ENCODE measurements at regions not wholly inside any gene's neighbourhood (a gene's known extent, or its start where the extent isn't known, plus 50 kb on each side); places are given as distances from the start of the nearest gene placed in this dataset.
"Not testable (repeated sequence)": the region's sequence is repeated elsewhere in the genome, so short reads cannot be mapped to it uniquely, and the experiment has no call there.

DNA sequence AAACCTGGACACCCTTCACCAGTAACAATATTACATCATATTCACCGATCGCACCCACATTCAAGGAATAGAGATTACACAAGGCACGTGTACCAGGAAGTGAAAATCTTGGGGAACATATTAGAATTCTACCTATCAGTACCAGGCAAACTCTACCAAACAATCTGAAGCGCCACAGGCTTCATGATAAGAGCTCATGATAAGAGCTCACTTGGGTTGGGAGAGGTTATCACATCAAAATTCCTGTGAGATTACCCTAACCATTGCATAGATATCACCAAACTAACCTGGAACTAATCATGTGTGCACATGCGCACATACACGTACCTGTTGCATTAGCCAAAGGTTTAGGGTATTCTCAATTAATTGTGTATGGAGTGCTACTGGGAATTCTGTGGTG, 1861.3 kb downstream of the PCDH9 start:
- no peak overlapping the region for H3K27ac ChIP-seq
- no peak overlapping the region for H3K4me3 ChIP-seq

DNA sequence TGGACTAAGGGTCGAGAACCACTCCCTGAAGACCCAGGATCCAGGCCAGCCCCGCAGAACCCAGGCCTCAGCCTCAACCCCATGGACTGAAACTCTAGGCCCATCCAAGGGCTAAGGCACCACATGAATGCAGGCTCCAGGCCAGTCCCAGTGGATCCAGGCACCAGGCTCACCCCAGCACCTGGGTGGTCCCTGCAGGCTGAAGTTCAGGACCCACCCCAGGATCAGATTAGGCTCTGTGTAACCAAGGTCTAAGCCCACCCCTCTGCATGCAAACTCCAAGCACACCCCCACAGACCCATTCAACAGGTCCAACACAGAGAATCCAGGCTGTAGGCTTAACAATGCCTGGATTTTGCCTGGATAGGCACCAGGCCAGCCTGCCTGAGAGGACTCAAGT, 1876.2 kb downstream of the PCDH9 start:
- no peak overlapping the region for H3K4me3 ChIP-seq
- no peak overlapping the region for H3K27ac ChIP-seq

DNA sequence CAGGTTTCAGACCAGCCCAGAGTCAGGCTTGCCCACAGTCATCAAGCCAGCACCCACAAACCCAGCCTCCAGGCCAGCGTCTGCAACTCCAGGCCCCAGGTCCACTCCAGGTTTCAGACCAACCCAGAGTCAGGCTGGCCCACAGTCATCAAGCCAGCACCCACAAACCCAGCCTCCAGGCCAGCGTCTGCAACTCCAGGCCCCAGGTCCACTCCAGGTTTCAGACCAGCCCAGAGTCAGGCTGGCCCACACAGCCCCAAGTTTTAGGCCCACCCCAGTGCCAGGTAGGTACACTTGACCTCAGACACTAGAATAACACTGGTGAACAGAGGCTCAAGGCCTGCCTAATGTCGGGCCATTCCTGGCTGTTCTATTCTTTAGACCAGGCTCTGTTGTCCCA, 1877.0 kb downstream of the PCDH9 start:
- H3K27ac ChIP-seq: not testable (repeated sequence)

DNA sequence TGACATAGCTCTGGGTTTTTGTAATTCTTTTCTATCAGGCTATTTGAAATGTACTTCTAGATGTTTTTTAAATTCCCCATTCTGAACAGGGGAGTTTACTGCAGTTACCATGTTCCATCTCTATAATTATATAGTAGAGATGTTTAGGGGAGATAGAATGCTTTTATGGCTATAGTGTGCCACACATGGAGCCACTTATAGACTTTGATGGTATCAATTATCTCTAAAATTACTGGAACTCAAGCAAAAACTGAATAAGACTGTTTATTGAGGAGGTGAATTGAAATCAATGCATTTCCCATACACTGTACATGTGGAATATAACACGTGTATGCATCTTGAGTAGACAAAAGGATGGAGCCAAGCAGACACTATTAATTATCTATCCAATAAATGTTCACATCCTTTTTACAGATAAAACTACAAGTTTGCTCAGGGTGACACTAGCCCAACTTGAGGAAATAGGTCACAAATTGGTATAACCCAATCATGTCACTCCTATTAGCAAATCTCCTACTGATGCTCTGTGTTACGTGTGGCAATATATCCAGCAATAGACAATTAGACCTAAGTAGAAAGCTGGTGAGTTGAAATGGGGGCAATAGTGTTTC, 1882.6 kb downstream of the PCDH9 start:
- Histone ChIP-seq H3K4me3 (no peak overlapping the region), H3K27ac (no peak overlapping the region)

More for the DNA sequence above, 1877.0 kb downstream of the PCDH9 start:
- H3K4me3 ChIP-seq: not testable (repeated sequence)

DNA sequence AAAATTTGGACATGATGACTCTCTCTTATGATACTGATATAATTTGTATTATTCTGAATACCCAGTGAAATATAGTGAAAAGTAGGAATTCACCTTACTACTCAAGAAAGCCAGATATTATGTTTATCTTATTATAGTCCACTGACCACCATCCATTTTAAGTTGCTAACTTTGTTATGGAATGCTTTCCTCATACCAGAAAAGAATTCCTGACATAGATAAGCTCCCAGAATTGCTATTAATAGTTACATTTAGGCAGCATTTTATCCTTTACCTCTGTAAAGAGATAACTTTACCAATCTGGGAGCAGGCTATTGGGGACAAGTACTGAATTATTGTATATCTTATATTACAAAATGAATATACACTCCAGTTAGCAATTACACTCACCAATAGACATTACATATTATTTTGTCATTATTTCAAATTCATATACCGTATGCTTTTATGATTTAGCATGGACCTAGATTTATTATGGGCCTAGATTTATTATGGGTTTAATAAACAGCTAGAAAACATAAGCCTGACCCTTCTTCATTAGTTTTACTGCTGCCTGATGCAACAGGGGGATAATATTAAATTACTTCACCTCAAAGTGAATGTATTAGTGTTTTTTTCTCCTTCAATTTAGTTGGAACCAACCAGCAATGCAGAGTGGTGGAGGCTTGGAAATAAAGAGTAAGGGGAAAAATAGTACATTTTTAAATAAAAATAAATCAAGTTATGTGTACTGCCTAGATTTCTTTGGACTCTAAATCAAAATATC, 1886.1 kb downstream of the PCDH9 start:
- H3K27ac ChIP-seq: no peak overlapping the region

DNA sequence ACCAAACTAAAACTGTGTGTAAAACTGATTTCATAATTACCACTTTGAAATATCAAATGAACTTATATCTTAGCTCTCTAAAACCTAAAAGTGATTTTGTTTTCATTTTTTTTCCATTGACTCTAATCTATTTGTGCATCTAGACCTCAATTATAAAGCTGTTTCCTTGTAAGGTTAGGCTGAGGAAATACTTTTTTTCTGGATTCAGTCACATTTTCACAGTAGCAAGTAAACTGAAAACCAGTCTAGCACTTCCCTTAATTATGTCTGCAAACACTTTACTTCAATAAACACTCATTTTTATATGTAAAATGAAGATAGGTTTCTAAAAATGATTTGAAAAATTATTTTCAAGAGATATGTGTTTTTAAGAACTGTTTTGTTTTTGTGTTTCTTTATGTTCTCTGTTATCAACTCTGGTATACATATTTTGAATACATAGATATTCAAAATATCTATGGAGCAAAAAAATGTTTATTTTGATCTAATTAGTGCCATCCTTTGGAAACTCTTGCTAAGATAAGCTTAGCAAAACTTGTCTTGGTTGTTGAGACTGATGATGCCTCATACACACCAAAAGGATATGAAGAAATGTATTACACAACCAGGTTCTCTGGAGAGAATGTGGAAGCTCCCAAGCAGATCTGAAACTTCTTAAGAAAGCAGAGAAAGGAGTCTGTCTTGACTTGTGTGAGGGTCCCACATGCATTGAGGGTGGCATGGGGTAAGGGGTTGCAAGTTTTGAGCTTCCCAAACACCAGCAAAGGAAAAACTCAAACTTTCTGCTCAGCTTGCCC, 1887.4 kb downstream of the PCDH9 start:
- Histone ChIP-seq H3K4me3 (no peak overlapping the region), H3K27ac (no peak overlapping the region)

More for the DNA sequence above, 1886.1 kb downstream of the PCDH9 start:
- H3K4me3 ChIP-seq: no peak overlapping the region

DNA sequence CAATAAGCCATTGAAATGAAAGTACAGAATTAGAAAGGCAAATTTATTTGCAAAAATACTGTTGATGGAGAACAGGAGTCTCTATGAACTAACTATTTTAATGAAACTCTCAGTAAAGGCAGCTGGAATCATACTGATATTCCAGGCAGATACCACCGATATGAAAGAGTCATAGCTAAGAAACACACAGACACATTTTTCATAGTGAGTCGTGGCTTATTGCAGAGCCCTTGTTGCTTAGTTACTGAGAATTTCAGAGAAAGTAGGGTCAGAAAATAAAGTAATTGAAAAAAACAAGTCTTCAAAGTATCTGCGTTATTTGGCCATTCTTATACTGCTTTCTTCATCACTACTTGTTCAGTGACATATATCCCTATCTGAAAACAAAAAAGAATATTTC, 1890.9 kb downstream of the PCDH9 start:
- no peak overlapping the region for H3K4me3 ChIP-seq

DNA sequence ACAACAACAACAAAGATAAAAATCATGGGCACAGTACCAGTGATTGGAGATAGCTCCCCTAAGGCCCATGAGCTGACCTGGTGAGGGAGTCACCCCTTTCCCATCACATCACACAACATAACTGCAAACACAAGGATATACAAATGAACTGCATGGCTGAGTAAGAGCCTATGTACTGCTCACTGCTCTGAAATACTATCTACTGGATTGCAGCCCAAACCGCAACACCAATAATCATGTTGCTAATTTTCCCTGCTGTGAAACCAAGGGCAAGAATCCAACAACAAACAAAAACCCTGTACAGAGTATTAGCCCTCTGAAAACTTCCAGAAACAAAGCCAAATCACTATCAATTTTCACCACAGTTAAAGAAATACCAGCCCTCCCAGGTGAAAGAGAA, 1893.2 kb downstream of the PCDH9 start:
- Histone ChIP-seq H3K4me3 (no peak overlapping the region), H3K27ac (no peak overlapping the region)

More for the DNA sequence above, 1890.9 kb downstream of the PCDH9 start:
- H3K27ac ChIP-seq: no peak overlapping the region

DNA sequence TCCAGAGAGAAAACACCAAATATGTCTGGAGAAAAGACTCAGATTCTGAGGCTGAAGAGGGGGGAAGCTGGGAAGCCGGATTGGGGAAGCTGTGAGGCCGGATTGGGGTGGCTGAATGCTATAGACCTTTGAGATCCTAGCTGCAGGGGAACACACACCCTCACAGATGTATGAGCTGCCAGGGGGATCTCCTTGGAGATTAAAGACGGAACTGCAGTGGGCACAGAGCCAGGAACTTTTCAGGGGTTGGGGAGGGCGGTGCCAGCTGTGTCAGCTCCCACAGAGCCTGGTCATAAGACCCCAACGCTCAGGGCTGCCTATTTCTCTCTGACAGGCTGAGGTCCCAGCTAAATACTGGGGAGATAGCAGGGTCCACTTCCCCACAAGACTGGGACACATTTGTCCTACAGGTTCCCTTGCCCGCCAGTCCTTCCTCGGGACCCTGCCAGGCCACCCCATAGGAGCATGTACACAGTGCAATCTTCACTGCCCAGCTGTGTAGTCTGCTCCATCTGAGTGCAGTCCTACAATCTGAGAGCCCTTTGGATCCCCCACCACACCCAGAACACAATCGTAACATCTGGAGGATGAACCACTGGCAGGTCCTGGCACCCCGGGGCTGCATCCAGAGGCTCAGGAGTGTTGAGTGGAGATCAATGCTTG, 1893.9 kb downstream of the PCDH9 start:
- no peak overlapping the region for H3K27ac ChIP-seq
- no peak overlapping the region for H3K4me3 ChIP-seq

DNA sequence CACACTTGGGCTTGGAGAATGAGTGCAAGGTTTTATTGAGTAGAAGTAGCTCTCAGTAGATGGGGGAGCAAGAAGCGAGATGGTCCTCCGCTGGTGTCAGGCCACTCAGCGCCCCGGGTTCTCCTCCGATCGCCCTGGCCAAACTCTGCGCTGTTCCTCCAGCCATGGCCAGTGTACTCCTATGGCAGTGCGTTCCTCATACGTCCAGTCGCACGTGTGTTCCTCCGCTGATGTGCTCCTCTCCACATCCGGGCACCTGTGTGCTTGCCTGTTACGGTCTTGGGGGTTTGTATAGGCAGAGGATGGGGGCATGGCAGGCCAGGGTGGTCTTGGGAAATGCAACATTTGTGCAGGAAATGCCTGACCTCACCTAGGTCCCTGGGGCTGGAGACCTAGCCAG, 1899.4 kb downstream of the PCDH9 start:
- no peak overlapping the region for H3K4me3 ChIP-seq
- no peak overlapping the region for H3K27ac ChIP-seq

DNA sequence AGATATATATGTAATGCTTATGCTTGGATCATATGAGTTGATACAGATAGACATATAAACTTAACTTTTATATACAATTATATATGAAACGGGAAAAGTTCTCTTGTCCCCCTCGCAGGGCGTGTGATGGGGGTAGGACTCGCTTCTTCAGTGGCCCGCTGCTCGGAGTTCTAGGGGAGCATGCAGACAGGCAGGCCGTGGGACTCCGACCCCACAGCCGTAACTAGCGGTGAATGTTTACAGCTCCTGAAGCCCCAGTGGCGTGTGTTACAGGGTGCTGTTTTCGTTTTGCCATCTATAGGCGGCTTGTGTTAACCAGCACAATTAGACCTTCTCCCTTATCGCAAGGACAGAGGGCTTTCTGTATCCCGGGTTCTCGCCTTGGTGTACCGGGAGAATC, 1899.8 kb downstream of the PCDH9 start:
- H3K27ac ChIP-seq: no peak overlapping the region
- H3K4me3 ChIP-seq: no peak overlapping the region

DNA sequence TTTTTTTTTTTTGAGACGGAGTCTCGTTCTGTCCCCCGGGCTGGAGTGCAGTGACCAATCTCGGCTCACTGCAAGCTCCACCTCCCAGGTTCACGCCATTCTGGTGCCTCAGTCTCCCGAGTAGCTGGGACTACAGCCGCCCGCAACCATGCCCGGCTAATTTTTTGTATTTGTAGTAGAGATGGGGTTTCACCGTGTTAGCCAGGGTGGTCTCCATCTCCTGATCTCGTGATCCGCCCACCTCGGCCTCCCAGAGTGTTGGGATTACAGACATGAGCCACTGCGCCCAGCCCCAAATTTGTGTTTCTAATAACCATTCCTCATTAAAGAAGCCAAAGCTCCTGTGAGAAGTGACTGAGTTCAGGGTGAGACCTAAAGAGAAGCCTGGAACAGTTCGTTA, 1906.9 kb downstream of the PCDH9 start:
- H3K4me3 ChIP-seq, H3K27ac ChIP-seq: not testable (repeated sequence)

DNA sequence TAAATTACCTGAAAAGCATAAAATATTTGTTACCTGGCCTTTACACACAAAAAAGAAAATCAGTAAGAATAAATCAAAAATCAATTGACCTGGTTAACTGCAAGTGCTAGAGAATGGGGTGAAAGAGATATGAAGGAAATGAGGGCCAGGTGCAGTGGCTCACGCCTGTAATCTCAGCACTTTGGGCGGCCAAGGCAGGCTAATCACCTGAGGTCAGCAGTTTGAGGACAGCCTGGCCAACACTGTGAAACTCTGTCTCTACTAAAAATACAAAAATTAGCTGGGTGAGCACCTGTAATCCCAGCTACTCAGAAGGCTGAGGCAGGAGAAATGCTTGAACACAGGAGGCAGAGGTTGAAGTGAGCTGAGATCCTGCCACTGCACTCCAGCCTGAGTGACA, 1908.7 kb downstream of the PCDH9 start:
- H3K4me3 ChIP-seq: not testable (repeated sequence)

DNA sequence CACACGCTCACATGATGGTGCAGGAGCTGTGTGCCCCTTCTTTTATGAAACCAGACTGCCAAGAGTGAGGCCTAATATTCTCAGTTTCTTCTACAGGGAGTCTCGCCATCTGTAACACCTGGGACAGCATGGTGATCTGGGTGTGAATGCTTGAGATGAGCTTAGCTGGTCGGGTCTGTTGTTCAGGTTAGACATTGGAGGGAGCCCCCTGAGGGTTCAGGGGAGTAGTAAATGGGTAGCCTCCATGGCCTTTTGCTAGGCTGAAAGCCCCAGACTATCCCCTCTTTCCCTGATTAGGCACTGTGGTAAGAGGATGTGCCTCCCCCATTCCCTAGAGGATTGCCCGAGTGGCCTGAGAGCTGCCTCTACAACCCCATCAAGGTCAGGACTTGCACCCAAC, 1916.1 kb downstream of the PCDH9 start:
- no peak overlapping the region for H3K4me3 ChIP-seq
- H3K27ac ChIP-seq: no peak overlapping the region

More for the DNA sequence above, 1908.7 kb downstream of the PCDH9 start:
- not testable (repeated sequence) for H3K27ac ChIP-seq

DNA sequence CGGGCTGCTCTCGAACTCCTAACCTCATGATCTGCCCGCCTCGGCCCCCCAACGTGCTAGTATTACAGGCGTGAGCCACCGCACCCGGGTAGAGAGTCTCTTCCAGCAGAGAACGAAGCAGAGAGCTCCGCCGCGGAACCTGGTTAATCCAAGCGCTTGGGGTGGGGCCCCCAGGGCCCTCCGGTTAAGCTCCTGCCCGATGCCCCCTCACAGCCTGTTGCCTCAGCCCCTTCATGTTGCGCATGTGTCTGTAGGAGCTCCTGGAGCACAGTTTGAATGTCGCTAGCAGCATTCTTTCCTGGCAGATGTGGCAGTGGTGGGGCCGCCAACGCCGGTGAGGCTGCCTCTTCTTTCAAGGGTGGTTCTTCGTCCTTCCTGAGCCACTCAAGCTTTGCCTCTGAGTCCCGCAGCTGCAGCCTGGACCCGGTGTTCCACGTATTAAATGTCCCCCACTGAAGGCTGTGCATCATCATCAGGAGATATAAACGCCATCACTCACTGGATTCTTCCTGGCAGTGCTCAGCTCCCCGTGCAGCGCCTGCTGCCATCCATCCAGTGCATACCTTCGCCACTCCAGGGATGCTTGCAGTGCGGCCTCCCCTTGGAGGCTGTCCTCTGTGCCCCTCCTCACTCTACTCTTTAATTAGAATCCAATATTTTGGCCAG, 1919.3 kb downstream of the PCDH9 start:
- H3K27ac ChIP-seq: no peak overlapping the region
- H3K4me3 ChIP-seq: no peak overlapping the region

DNA sequence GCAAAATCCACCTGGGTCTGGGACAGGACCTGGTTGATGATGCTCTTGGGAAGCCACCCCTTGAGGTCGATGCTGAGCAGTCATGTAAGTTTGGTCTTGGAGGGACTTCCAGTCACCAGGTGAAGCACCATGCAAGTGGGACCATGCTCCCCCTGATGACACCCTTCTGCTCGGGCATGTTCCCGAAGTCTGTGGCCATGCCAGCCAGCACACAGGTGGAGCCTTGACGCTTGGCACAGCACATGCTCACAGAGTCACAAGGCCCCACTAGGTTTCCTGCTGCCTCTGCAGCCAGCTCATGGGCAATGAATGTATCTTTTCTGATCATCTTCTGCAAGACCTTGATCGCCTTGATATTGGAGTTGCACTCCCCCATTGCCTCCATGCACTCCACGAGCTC, 1920.2 kb downstream of the PCDH9 start:
- Histone ChIP-seq H3K4me3 (no peak overlapping the region), H3K27ac (no peak overlapping the region)

DNA sequence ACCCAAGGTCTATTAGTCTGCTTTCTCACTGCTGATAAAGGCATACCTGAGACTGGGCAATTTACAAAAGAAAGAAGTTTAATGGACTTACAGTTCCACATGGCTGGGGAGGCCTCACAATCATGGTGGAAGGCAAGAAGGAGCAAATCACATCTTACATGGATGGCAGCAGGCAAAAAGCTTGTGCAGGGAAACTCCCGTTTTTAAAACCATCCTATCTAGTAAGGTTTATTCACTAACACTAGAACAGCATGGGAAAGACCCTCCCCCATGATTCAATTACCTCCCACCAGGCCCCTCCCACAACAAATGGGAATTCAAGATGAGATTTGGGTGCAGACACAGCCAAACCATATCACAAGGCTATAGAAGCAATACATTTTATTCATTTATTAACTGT, 1921.4 kb downstream of the PCDH9 start:
- not testable (repeated sequence) for H3K4me3 ChIP-seq, H3K27ac ChIP-seq

DNA sequence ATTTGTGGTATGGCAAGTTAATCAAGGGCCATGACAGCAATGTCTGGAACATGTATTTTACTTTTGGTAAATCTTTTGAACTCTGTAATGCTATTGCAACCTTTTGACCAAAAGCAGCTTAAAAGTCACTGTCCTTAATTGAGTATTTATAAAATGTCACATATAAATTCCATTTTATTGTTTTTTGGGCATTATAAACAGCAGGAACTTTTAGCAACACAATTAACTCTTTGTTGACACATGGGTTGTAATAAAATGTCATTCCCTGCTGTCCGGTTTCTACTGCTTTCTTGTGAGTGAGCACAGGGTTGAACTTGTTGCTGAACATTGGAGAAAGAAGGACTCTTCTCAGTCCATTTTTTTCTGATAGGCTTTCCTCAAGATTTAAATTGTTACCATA, 1923.1 kb downstream of the PCDH9 start:
- H3K4me3 ChIP-seq: no peak overlapping the region
- no peak overlapping the region for H3K27ac ChIP-seq

DNA sequence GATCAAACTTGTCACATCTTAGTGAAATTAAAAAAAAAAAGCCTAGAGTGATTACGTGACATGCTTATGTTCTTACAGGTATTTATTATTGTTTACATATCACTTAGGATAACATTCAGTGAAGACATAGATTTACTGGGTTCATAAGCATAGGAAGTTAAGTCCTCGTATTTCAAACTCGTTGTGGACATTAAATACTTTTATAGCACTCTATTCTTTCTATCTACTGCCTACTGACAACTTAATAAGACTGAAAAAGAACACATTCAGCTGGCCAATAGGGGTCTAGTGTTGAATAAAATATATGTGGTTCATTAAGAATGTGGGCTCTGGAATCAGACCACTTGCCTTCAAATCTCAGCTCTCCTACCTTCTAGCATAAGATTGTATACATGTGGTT, 1927.4 kb downstream of the PCDH9 start:
- Histone ChIP-seq H3K4me3 (no peak overlapping the region), H3K27ac (no peak overlapping the region)

DNA sequence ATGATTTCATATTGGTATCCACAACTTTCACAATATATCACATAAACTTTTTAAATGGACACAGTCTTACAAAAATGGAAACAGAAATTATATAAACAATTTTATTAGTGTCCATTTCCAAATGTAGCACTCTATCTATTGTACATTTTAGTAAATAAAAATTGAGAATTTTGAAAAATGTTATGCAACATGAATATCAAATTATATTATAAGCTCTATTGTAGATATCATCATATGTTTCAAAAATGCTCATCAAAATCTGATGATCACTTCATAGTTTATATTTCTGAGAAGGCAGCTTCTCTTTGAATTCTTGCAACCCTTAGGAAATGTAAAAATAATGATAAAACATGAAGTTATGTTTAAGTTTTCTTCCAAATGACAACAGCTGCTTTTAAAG, 1928.6 kb downstream of the PCDH9 start:
- no peak overlapping the region for H3K4me3 ChIP-seq
- H3K27ac ChIP-seq: no peak overlapping the region

Measured in skin epidermis (tissue), 12 donors.